COR-L47 (cell line): ENCODE measurements at regions not wholly inside any gene's neighbourhood (a gene's known extent, or its start where the extent isn't known, plus 50 kb on each side); places are given as distances from the start of the nearest gene placed in this dataset.
A peak's percentile ranks its signal among the peaks of the same experiment; 100 is the strongest.

Experiments used
- DNase-seq: peaks from one replicate; lab custom pipeline; 2025; lab: John Stamatoyannopoulos, UW

DNA sequence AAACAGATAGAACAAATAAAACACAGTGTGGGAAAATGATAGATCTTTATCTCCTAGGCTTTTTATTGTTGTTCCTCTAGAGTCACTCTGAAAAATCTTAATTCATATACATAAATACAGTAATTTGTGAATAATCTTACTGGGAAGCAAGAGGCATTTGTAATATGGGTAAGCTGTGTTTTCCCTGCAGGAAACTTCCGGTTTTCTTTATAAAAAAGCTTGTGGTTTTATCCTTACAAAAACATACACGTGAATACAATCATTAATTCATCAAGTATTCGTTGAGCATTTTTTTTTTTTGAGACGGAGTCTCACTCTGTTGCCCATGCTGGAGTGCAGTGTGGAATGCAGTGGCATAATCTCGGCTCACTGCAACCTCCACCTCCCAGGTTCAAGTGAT lies 1312.8 kb upstream of the ZEB2 start:
- no peak for DNase-seq

DNA sequence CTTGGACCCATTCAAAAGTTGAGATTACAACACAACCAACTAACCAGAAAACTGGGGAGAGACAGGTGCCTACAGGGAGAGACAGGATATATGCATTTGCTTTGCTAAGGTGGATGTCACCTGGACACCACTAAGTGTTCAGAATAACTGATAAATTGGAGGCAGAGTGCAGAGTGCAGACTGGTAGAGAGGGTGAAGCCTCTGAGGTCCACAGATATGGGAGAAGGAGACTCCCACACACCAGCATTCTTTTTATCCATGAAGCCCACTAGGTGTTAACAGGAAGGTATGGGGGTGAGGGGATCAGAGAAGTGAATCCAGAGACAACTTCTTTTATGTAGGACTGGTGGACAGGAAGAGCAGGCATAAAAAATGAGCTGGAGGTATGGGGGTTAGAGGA lies 1310.0 kb upstream of the ZEB2 start:
- no peak for DNase-seq

DNA sequence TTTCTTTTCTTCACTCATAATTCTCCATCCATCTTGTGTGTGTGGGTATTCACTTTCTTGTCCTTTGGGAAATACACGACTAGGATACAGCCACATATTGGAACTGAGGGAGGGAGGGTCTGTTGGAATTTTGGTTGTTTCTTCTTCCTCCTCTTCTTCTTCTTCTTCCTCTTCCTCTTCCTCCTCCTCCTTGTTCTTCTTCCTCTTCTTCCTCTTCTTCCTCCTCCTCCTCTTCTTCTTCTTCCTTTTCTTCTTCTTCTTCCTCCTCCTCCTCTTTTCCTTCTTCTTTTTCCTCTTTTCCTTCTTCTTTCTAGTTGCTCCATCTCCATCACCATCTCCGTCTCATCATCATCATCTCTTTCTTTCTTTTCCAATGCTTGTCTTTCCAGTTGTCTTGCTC lies 1307.3 kb upstream of the ZEB2 start:
- no peak for DNase-seq

DNA sequence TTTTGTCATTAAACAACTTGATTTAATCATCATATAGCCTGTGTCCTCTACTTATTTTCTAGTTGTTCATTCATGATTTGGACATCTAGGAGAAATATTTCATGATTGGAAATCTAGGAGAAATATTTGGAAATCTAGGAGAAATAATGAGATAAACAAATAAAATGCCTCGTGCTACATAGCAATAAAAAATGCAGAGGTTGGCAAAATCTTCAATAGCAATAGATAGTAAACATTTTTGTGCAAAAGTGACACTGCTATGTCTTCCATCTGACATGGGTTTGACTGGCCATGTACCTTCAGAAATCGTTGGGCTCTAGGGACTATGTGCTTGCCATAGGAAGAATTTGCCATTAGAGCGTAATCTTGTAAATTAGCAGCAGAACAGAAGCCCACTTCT lies 1304.5 kb upstream of the ZEB2 start:
- no peak for DNase-seq

DNA sequence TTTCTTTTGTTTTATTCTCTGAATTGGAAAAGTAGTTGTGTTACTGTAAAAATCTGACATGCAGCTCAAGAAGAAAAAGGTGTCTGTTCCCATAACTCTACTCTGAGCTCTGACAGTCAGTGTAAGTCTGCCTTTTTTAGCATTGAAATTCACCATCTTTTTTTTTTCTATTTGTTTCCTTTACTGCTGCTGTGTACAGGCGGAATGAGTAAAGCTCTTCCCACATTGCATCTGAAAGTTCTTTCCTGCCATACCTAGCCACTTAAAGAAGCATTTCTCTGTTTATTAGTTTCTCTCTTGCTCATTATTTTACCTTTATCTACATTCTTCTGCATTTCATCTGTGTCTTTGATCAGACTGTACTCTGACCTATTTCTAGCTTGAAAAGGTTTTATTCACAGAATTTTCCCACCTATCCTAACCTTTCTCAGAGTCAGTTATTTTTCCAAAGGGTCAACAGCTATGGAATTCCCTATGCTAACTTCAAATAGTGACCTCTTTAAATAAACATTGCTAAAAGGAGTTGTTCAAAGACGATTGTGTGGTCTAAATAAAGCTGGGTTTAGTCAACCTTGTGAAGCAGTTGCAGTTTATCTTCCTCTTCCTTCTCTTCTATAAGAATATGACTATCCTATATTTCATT lies 1303.1 kb upstream of the ZEB2 start:
- DNase-seq, result no peak

DNA sequence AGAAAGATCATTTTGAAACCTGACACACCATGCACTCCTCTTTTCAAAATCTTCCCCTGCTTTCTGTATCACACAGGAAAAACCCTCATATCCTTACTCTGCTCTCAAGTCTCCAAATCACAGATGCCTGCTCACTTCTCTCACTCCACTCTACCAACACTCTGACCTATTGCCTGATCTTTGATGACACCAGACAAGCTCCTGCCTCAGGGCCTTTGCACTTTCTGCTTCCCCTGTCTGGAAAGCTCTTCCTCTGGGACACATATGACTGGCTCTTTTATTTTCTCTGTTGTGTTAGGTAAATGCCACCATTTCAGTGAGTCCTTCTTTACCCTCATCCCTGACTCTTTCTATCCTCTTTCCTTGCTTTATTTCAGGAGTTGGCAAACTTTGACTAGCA lies 1300.7 kb upstream of the ZEB2 start:
- no peak for DNase-seq

DNA sequence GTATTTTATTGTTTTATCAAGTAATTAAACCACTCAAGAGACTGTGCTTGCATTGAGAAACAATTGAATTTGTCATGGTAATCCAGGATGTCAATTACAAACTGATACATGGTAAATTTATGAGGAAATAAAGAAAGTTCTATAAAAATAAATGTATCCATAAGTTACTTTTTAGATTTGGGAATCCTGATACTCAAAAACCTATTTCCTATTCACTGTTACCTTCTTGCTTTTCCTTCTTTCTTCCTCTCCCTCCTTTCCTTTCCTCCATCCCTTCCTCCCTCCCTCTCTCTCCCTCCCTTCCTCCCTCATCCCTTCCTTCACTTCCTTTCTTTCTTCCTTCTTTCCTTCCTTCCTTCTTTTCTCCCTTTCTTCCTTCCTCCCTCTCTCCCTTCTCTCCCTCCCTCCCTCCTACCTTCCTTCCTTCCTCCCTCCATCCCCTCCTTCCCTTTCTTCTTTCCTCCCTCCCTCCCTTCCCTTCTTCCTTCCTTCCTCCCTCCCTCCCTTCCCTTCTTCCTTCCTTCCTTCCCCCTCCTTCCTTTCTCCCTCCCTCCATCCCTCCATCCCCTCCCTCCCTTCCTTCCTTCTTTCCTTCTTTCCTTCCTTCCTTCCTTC lies 1299.1 kb upstream of the ZEB2 start:
- DNase-seq, result no peak

DNA sequence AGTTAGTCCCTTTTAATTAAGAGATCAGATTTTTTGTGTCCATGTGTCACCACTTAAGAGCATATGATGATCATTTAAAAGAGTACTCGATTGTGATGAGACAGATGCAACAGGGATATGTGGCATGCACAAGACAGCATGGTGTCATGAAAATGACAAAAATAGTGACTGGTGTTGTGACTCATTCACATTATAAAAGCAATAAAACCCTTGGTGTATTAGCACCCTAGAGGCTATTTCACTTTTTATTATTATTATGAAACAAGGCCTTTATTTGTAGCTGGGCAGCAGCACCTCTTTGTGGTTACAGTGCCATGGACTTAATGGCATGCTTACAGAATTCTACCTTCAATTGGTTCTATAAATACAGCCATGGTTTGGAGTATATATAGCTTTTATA lies 1296.0 kb upstream of the ZEB2 start:
- no peak for DNase-seq

DNA sequence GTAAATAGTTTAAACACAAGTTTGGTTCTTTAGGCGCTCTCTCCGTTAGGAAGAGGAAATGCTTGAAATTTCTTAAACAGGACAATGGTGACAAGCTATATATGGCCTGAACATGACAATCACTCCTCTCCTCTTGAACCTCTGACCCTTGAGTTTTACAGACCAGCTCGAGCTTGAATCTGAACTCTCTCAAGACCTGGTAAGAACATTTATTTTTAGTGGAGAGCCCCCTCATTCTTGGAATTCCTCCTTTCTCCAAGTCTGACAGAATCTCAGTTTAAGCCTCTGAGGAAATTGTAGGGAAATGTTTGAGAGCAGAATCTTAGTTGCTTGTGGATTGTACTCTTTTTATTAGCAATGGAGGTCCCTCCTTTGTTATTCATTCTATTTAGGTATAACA lies 1293.6 kb upstream of the ZEB2 start:
- no peak for DNase-seq

DNA sequence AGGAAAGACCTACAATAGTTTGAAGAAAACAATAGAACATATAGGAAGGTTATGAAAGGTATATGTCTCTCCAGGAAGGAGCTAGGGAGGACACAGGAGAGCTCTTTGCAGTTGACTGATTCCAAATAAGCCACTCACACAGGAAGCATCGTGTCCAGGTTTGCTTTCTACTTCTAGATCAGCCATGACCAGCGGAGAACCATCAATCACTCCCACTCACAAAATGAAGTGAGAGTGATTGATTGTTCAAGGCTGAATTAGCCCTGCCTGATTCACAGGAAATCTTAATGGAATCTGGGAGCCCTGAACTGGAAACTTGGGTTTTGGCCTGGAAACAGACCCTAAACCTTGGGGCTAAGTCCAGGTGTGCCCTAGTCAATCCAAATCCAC lies 1292.2 kb upstream of the ZEB2 start:
- DNase-seq, result no peak

DNA sequence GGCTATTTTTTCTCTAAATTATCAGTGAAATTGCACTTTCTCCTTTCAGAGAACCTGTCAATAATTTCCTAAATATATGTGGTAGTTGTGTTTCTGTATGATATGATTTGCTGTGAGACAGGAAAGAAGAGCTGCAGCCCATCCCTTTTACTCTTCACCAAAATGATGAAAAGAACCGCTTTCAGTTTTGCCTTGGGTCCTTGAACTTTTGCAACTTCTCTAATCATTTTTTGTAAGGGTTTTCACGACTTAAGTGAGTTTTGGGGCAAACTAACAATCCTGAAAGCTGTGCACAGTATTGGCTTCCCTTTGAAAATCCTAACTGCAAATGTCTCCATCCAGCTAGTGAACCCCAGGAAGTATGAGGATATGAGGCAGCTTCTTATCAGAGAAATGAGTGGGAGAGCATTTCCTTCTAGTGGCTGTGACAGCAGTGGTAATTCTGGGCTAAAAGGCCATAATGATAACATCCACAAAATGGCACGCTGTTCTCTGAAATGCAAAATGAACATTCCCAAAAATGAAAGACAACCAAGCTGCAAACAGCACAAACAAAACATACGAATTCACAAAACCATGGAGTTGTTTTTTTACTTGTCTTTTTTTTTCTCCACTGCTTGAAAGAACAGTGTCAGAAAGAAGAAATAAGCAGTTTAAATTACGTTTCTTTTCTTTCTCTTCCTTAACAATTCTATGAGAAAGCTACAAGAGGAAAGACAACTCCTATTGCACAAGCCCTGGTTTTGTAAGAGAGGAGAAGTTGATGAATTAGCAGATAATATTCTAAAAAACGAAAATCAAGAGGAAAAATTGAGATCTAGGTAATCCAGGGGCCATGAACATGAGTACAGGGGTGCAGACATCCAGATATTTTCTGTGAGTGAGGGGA lies 1291.6 kb upstream of the ZEB2 start:
- no peak for DNase-seq

DNA sequence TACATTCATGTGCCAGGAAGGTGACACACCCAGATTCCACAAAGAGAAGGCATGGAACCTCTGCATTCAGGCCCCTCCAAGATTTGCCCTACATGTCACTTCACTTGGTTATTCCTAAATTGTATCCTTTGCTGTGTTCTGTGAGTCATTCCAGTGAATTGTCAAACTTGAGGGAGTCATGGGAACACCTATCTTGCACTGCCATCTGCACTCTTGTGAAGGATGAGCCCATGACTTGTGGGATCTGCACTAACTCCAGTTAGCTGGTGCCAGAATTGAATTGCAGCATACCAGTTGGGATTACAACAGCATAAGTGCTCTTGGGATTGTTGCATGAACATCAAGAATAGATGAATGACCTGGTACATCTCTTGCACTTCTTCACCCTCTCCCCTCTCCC lies 1288.0 kb upstream of the ZEB2 start:
- DNase-seq, result no peak

DNA sequence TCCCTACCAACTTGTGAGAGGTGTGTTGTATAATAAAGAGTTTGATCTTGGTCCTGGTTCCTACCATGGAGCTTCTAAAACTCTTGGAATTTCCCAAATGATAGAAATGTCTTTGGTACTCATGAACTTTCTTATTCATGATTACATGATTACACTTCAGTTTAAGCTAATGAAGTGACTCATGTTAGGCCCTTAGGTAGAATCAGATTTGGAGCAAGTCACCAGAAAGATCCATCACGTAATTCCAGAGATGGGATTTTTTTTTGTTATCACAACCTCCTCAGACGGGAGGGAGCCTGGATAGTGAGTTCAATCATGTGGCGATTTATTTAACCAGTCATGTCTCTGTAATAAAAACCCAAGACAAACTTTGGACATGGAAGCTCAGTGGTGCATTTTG lies 1287.6 kb upstream of the ZEB2 start:
- no peak for DNase-seq

DNA sequence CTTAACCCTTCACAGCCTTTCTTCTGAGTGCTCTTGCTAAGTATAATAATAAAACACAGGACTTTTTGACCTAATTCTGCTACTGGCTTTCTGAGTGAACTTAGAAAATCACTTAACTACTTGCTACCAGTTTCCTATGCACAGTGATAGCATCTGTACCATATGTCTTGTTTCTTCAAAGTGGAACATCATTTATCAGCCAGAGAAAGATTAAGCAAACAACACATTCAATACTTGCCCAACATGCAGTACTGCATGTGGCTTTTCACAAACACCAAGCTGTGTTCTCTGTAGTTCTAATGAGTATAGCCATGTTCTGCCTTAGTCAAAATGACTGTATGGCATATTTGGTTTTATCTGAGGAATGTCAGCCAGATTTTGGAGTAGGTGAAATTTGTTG lies 1286.6 kb upstream of the ZEB2 start:
- no peak for DNase-seq

DNA sequence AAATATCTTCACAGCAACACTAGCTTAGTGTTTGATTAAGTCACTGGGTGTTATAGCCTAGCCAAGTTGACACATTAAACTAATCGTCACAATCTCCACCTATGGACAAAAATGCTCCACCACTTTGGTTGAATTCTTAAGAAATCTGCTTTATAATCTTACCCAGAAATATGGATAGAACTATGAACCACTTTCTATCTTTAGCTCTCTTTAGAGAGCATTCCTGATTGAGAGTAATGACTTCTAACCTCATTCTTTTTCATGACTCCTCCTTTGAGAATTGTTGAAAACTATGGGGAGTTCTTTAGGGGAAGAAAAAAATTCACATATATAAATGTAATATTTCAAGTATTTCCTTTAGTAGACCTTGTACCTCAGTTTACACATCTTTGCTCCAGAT lies 1282.2 kb upstream of the ZEB2 start:
- no peak for DNase-seq

DNA sequence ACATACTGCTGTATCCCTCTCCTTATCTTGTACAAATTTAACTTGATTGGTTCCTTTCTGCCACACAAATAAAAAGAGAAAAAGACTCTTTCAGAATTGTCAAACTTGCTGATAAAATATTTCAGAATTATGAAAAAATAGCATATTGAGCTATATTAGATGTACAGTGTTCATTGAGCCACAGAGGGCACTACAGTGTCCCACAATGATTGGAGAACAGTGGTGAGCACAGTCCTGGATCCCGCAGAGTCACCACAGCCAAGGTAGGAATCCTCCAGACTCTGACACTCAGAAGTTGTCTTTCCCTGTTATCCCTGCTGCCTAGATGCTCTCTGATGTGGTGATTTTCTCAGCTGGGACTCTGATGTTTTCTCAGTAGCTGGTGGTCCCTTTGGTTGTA lies 1281.3 kb upstream of the ZEB2 start:
- no peak for DNase-seq

DNA sequence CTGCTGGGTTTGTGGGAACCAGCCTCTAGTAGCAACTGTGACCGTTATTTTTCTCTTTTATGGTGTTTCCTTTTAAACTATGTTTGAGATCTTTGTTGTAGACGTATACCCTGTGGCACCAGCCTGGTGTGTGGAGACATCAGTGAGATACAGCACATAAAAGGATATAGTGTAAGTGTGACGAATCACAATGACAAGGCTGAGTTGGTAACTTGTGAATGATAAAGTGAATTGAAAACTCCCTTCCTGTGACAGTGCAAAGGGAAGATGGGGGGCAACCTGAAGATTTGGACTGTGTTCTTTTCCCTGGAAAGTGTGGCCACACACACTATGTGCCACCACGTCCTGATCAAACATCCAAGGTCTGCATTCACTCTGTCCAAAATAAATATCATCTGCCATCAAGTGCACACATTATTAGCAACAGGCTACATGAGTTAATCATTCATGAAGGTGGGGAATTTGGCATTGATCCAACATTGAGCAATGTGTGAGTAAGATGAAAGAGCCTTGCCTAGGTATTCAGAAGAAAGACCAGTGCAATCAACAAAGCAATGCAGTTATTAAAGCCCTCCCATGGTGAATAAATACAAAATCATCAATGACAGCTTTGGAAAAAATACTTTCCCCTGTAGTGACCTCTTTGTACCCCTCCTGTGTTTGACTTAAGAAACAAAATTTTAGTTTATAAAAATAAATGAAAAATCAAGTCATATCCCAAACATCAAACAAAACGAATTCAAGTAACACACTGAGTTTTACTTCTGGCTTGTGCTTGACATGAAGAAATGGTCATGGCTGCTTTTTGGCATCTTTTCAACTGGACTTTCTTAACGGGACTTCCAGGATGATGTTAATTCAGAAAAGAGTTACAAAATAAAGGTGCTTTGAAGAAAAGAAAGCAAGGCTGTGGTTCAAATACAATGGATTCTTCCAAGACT lies 1280.5 kb upstream of the ZEB2 start:
- peak; percentile 86 for DNase-seq

DNA sequence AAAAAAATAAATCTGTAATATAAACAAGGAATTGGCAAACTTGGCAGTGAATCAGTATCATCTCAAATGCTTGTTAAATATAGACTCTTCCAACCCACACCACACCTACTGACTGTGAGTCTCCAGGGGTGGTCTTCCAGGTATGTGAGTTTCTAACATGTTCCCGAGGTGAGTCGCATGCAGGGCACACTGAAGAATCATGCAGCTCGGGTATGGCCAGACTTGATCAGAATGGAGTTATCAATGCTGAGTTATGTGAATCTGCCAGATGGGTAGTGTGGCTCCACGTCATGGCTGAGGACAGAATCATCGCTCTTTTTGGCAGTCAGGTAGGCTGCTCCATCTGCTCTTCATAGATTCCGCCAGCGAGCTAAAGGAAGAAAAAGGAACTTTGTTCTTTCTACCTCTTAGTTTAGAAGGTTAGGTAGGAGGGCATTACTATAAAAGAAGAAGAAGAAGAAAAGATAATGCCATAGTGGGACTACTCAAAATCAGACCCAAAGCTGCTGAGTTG lies 1279.7 kb upstream of the ZEB2 start:
- peak; percentile 38 for DNase-seq

DNA sequence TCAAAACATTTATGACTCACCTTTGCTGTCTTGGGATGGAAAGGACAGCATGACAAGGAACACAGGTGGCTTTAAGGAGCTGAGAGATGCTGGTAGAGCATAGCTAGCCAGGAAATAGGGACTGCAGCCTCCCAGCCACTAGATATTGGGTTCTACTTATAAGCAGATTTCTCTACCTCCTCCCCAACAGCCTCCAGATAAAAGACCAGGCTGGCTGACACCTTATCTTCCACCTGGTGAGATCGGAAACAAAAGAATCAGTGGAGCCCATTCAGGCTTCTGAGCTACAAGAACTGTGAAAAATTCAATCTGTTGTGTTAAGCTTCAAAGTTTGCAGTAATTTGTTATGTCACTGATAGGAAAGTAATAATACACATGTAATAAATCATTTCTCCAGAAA lies 1278.5 kb upstream of the ZEB2 start:
- no peak for DNase-seq

DNA sequence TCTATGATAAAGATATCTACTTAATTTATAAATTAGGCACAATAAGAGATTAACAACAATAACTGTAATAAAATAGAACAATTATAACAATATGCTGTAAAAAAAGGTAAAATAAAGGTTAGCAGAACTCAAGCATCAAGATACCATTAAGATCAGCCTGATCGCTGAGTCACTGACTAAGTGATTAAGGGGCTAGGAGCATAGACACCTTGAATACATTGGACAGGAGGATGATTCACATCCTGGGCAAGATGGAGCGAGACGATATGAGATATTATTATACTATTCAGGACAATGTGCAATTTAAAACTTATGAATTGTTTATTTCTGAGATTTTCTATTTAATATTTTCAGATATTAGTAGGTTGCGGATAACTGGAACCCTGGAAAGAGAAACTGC lies 1277.8 kb upstream of the ZEB2 start:
- no peak for DNase-seq

DNA sequence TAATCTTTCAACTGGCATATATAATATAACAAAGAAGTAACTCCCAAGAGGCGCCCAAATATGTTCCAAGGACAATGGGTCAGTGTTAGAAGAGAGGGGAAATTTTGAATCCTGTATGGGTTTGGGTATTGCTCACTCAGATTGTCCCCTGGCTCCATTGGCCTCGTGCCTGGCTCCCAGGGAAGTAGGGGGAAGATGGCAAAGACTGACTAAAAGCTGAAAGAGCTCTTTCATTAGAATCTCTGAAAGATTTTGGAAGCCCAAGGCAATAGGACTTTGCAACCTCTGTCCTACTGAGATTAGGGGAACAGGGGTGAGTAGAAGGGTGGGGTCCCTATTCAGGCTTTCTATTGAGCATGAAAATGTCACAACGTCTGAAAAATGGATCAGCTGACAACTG lies 1272.8 kb upstream of the ZEB2 start:
- DNase-seq, result no peak

DNA sequence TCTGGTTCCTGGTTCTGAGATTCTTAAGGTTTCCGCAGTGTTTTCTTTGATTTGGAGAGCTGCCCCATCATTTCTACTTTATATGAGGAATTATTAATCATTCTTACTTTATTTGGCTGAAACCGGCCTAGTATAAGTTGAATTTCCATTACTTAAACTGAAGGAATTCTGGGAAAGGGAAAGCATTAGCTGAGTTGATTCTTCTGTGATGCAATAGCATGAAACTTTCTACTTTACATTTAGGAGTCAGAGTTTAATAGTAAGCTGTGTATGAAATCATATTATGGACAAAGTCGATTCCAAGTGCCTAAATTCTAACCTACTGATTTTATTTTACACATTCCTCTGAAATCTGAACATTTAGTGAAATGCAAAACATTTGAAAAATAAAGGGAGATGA lies 1269.7 kb upstream of the ZEB2 start:
- DNase-seq, result no peak
